ENCODE measurements at regions not wholly inside any gene's neighbourhood (a gene's known extent, or its start where the extent isn't known, plus 50 kb on each side); places are given as distances from the start of the nearest gene placed in this dataset.

GRCh38 chr6:117078624-117079023 lies 186.7 kb upstream of the VGLL2 start:
- no peak overlapping the region for H3K4me3 Mint-ChIP-seq
- no peak for DNase-seq
- no peaks in the 10 kb centered on the region for H3K9me3 Mint-ChIP-seq
- H3K4me1 Mint-ChIP-seq = no peaks in the 10 kb centered on the region
- no peaks in the 10 kb centered on the region for H3K36me3 Mint-ChIP-seq (ENCODE audit: low read depth)
- no peaks in the 10 kb centered on the region for H3K27me3 Mint-ChIP-seq (ENCODE audit: low read depth, poor library complexity)
- H3K27ac Mint-ChIP-seq = no peak overlapping the region
- no peak for TF ChIP-seq CTCF (IDR thresholded peaks at IDR 0.05)

- no peaks in the 10 kb centered on the region for H3K27me3 Mint-ChIP-seq (ENCODE audit: low read depth, poor library complexity)
- H3K4me3 Mint-ChIP-seq = no peak overlapping the region
Observed at GRCh38 chr6:117079951-117080350, 185.4 kb upstream of the VGLL2 start.

GRCh38 chr6:117089604-117090003 lies 175.8 kb upstream of the VGLL2 start:
- no peaks in the 10 kb centered on the region for H3K27me3 Mint-ChIP-seq (ENCODE audit: low read depth, poor library complexity)
- H3K36me3 Mint-ChIP-seq (ENCODE audit: low read depth) = no peaks in the 10 kb centered on the region
- DNase-seq = no peak
- no peak for TF ChIP-seq CTCF (IDR thresholded peaks at IDR 0.05)
- no peaks in the 10 kb centered on the region for H3K4me1 Mint-ChIP-seq
- H3K9me3 Mint-ChIP-seq = peaks cover 3% of the 10 kb centered on the region
- no peak overlapping the region for H3K27ac Mint-ChIP-seq
- no peak overlapping the region for H3K4me3 Mint-ChIP-seq

More at GRCh38 chr6:117079951-117080350, 185.4 kb upstream of the VGLL2 start:
- H3K4me1 Mint-ChIP-seq = no peaks in the 10 kb centered on the region
- DNase-seq = no peak
- H3K27ac Mint-ChIP-seq = no peak overlapping the region
- TF ChIP-seq CTCF (IDR thresholded peaks at IDR 0.05) = no peak
- H3K36me3 Mint-ChIP-seq (ENCODE audit: low read depth) = no peaks in the 10 kb centered on the region
- H3K9me3 Mint-ChIP-seq = no peaks in the 10 kb centered on the region

GRCh38 chr6:117110146-117110545 lies 155.2 kb upstream of the VGLL2 start:
- no peak for DNase-seq
- H3K27me3 Mint-ChIP-seq (ENCODE audit: low read depth, poor library complexity) = peaks cover 3% of the 10 kb centered on the region
- no peaks in the 10 kb centered on the region for H3K36me3 Mint-ChIP-seq (ENCODE audit: low read depth)
- no peak for TF ChIP-seq CTCF (IDR thresholded peaks at IDR 0.05)
- no peak overlapping the region for H3K4me3 Mint-ChIP-seq
- no peak overlapping the region for H3K27ac Mint-ChIP-seq
- H3K4me1 Mint-ChIP-seq = peaks cover 5% of the 10 kb centered on the region
- H3K9me3 Mint-ChIP-seq = peaks cover 31% of the 10 kb centered on the region

DNA sequence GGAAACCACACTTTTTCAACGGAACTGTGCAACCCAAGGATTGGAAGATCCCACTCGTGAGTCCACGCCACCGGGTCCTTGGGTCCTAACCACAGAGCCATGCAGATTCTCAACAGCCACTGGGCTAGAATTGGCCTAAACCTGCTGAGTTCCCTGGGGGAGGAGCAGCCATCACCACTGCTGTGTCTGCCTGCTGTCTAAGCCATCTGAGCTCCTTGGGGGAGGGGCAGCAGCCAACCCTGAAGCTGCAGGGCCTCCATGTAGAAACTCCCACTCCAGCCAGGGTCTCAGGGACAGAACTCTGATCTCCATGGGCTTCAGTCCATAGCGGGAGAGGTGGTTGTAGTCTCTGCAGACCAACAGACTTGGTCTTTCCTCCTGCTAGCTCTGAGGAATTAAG lies 154.6 kb upstream of the VGLL2 start:
- H3K36me3 Mint-ChIP-seq (ENCODE audit: low read depth) = no peaks in the 10 kb centered on the region
- H3K4me3 Mint-ChIP-seq = no peak overlapping the region
- TF ChIP-seq CTCF (IDR thresholded peaks at IDR 0.05) = no peak
- peaks cover 36% of the 10 kb centered on the region for H3K9me3 Mint-ChIP-seq
- no peak overlapping the region for H3K27ac Mint-ChIP-seq
- peak; percentile 9 for DNase-seq
- H3K27me3 Mint-ChIP-seq (ENCODE audit: low read depth, poor library complexity) = peaks cover 3% of the 10 kb centered on the region
- peaks cover 5% of the 10 kb centered on the region for H3K4me1 Mint-ChIP-seq

DNA sequence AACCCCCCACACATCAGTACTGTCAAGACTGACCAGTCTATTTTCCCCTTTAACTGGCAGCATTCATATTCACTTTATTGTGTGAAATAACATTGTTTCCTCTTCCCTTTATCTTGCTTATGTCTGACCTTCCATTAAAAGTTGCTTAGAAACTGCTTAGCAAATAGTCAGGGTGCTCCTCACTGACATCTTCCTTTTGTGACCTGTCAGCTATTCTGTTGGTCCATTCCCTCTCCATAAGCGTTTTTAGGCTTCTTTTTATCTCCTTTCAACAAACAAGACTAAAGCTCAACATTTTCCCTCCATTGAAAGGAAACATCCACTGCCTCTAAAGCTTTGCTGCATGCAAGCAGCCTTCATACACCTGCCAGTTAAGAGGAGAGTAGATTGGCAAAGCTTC lies 147.7 kb upstream of the VGLL2 start:
- H3K27me3 Mint-ChIP-seq (ENCODE audit: low read depth, poor library complexity) = no peaks in the 10 kb centered on the region
- H3K9me3 Mint-ChIP-seq = peaks cover 23% of the 10 kb centered on the region
- H3K36me3 Mint-ChIP-seq (ENCODE audit: low read depth) = no peaks in the 10 kb centered on the region
- H3K27ac Mint-ChIP-seq = no peak overlapping the region
- TF ChIP-seq CTCF (IDR thresholded peaks at IDR 0.05) = no peak
- H3K4me3 Mint-ChIP-seq = no peak overlapping the region
- no peak for DNase-seq
- no peaks in the 10 kb centered on the region for H3K4me1 Mint-ChIP-seq
